HCT116 (cell line): ENCODE measurements at regions not wholly inside any gene's neighbourhood (a gene's known extent, or its start where the extent isn't known, plus 50 kb on each side); places are given as distances from the start of the nearest gene placed in this dataset.

Experiments used
- ATAC-seq: fragments of 200-7000 bp; cut with Tn5 transposase; 2 replicates; pipeline ENCODE4 v1.9.1; 2020; ENCODE audit warnings: mild to moderate bottlenecking, moderate library complexity
- BruUV-seq: library from RNA; stranded (reverse); fragments of 400-500 nt; replicated peaks from 2 replicates; lab custom pipeline; 2021; lab: Mats Ljungman, UMichigan
- CTCF ChIA-PET: fragments of 300-600 bp; sonication (Branson Sonifier 250); formaldehyde crosslinking; loops from one replicate; lab custom pipeline; 2021; ENCODE audit warnings: antibody characterized with exemption; lab: Charles Lee
- POLR2A ChIA-PET: fragments of 300-600, 350-600 bp; sonication (Branson Sonifier 250); formaldehyde crosslinking; loops from one replicate; lab custom pipeline; 2021; ENCODE audit warnings: antibody characterized with exemption; lab: Charles Lee
- RAD21 ChIA-PET, 2 experiments: fragments of 300-600 bp; sonication (Branson Sonifier 250); formaldehyde crosslinking; loops; one replicate each; lab custom pipeline; 2023; ENCODE audit warnings: low total read pairs in 2 of 2; ENCODE audit not compliant: uncharacterized antibody in 2 of 2, unreplicated experiment in 2 of 2, low non-redundant PET in 1 of 2; lab: Charles Lee
- DNase-seq: peaks from one replicate; pipeline ENCODE4 v3.0.0-alpha.2; 2010; ENCODE audit warnings: low read depth, low spot score
- H2AFZ ChIP-seq: fragments of 200-600 bp; shearing (Covaris generic), sonication (generic); 2 replicates; pipeline ENCODE4 v1.6.1; 2017; ENCODE audit warnings: low read depth, mixed run types, mixed read lengths, antibody characterized with exemption, low read length; ENCODE audit not compliant: poor library complexity, severe bottlenecking
- H3K27ac ChIP-seq: 2 replicates; pipeline ENCODE4 v1.5.1; 2012; ENCODE audit warnings: low read depth, low read length
- H3K27me3 ChIP-seq: fragments of 200-600 bp; sonication (generic); 2 replicates; pipeline ENCODE4 v1.6.1; 2016; ENCODE audit warnings: mixed run types, low read length, mixed read lengths; ENCODE audit not compliant: insufficient read depth
- H3K36me3 ChIP-seq, 2 experiments: fragments of 200-500 bp in 1 of 2; fragments of 200-600 bp in 1 of 2; sonication (Bioruptor generic) in 1 of 2; sonication (generic) in 1 of 2; 2 replicates each; pipeline versions ENCODE4 v1.5.1 to v1.6.1; 2014 to 2016; ENCODE audit warnings: low read length in 2 of 2, inconsistent platforms in 1 of 2, mixed read lengths in 1 of 2, mixed run types in 1 of 2; ENCODE audit not compliant: insufficient read depth in 2 of 2, control insufficient read depth in 1 of 2
- H3K4me1 ChIP-seq, 2 experiments: fragments of 200-600 bp in 1 of 2; sonication (generic) in 1 of 2; 2 replicates each; pipeline versions ENCODE4 v1.5.1 to v1.6.1; 2012 to 2017; ENCODE audit warnings: low read length in 2 of 2, inconsistent platforms in 1 of 2, mild to moderate bottlenecking in 1 of 2, mixed read lengths in 1 of 2, mixed run types in 1 of 2, moderate library complexity in 1 of 2; ENCODE audit not compliant: insufficient read depth in 2 of 2, control insufficient read depth in 1 of 2
- H3K4me2 ChIP-seq: fragments of 200-600 bp; sonication (generic); 2 replicates; pipeline ENCODE4 v1.6.1; 2017; ENCODE audit warnings: mixed run types, low read length, mixed read lengths
- H3K4me3 ChIP-seq, 2 experiments: fragments of 200-600 bp in 1 of 2; sonication (generic) in 1 of 2; replicated peaks in 1 of 2; 2 replicates each; pipeline ENCODE4 v1.5.1; 2011 to 2016; ENCODE audit warnings: low read length in 2 of 2, control low read depth in 1 of 2, low read depth in 1 of 2, mild to moderate bottlenecking in 1 of 2, mixed read lengths in 1 of 2, mixed run types in 1 of 2
- H3K79me2 ChIP-seq: fragments of 200-600 bp; sonication (generic); 2 replicates; pipeline ENCODE4 v1.6.1; 2017; ENCODE audit warnings: mild to moderate bottlenecking, mixed run types, low read length, moderate library complexity, mixed read lengths; ENCODE audit not compliant: insufficient read depth
- H3K9ac ChIP-seq: fragments of 200-600 bp; sonication (generic); 2 replicates; pipeline ENCODE4 v1.6.1; 2016; ENCODE audit warnings: low read length, mixed read lengths
- H3K9me2 ChIP-seq: fragments of 200-600 bp; sonication (generic), shearing (Covaris generic); 2 replicates; pipeline ENCODE4 v1.6.1; 2017; ENCODE audit warnings: mixed run types, mild to moderate bottlenecking, moderate library complexity; ENCODE audit not compliant: insufficient read depth
- H3K9me3 ChIP-seq, 2 experiments: fragments of 200-500 bp in 1 of 2; fragments of 200-600 bp in 1 of 2; sonication (Bioruptor generic) in 1 of 2; sonication (generic) in 1 of 2; 2 replicates each; pipeline ENCODE4 v1.6.1; 2014 to 2017; ENCODE audit warnings: low read length in 2 of 2, mixed read lengths in 2 of 2, inconsistent platforms in 1 of 2, low read depth in 1 of 2, mild to moderate bottlenecking in 1 of 2, mixed run types in 1 of 2, moderate library complexity in 1 of 2; ENCODE audit not compliant: control insufficient read depth in 1 of 2, insufficient read depth in 1 of 2
- H4K20me1 ChIP-seq: fragments of 200-600 bp; sonication (generic), shearing (Covaris generic); 2 replicates; pipeline ENCODE4 v1.6.1; 2017; ENCODE audit warnings: mixed run types, mild to moderate bottlenecking, moderate library complexity; ENCODE audit not compliant: insufficient read depth
- CBX3 ChIP-seq: IDR thresholded peaks from 2 replicates; pipeline ENCODE4 v1.6.1; 2012; ENCODE audit warnings: low read depth
- CEBPB ChIP-seq: IDR thresholded peaks from 2 replicates; pipeline ENCODE4 v1.6.1; 2012; ENCODE audit warnings: low read depth
- EGR1 ChIP-seq: IDR thresholded peaks from 2 replicates; pipeline ENCODE4 v1.6.1; 2012; ENCODE audit warnings: low read depth
- ELF1 ChIP-seq: IDR thresholded peaks from 2 replicates; pipeline ENCODE4 v1.6.1; 2012; ENCODE audit warnings: low read depth, borderline replicate concordance
- JUND ChIP-seq: IDR thresholded peaks from 2 replicates; pipeline ENCODE4 v1.6.1; 2012
- RAD21 ChIP-seq: IDR thresholded peaks from 2 replicates; pipeline ENCODE4 v1.6.1; 2012; ENCODE audit warnings: low read depth, mild to moderate bottlenecking
- ZNF274 ChIP-seq: fragments of 200-500 bp; sonication (Bioruptor generic); IDR thresholded peaks from 2 replicates; pipeline ENCODE4 v1.6.1; 2014; ENCODE audit warnings: mild to moderate bottlenecking, low read depth, low read length, inconsistent platforms
- intact Hi-C: fragments of 100-400 bp; cut with micrococcal nuclease; formaldehyde crosslinking; loops from 2 replicates; pipeline ENCODE4 v1.10.0; 2022
- TF ChIP-seq, protein P1 (sequence below): IDR thresholded peaks from 2 replicates; pipeline ENCODE4 v1.6.1; 2012
- TF ChIP-seq, protein P2 (sequence below): IDR thresholded peaks from 2 replicates; pipeline ENCODE4 v1.6.1; 2011; ENCODE audit warnings: mild to moderate bottlenecking, low read length, moderate library complexity; ENCODE audit not compliant: insufficient replicate concordance; ENCODE audit errors: extremely low read depth
- TF ChIP-seq, protein P3 (sequence below), 3 experiments: fragments of 200-600 bp in 1 of 3; sonication (generic) in 1 of 3; IDR thresholded peaks in 2 of 3; conservative IDR thresholded peaks in 1 of 3; 2 replicates each; pipeline ENCODE4 v1.5.1; 2012 to 2017; ENCODE audit warnings: low read depth in 2 of 3, low read length in 2 of 3, antibody characterized with exemption in 1 of 3, borderline replicate concordance in 1 of 3, control low read depth in 1 of 3, mild to moderate bottlenecking in 1 of 3, mixed read lengths in 1 of 3, mixed run types in 1 of 3, moderate library complexity in 1 of 3; ENCODE audit not compliant: insufficient read depth in 1 of 3

DNA sequence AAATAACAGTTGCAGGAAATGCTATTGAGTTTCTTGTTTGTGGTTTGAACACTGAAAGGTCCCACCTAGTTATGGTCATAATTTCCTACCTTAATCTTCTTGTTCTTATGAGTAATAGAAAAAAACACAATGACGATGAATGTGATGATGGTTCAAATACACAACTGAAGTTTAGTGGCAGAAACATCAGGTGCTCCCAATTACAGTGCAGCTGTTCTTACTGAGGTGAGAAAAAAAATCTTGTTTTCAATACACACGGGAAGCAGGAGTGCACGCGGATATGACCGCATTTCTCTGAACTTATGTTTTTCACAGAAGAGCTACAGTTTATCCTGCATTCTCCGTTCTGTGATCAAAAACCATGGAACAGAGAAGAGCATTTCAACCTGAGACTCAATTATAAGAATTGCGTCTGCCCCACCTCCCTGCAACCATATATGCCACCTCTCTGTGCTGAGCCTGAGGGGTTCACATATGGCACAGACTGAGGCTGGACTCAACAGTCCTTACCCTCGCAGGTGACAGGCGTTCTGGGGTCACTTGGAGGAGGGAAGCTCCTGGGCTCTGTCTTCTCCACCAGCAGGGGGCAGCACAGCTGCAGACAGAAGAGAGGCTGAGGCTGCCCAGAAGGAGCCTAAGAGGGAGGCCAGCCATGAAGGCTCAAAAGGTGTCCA, 99.7 kb upstream of the IGLL5 start:
- no peaks in the 10 kb centered on the region for H3K9me2 ChIP-seq
- no peak for TF ChIP-seq CEBPB
- no peak for TF ChIP-seq CBX3
- TF ChIP-seq JUND, result no peak
- TF ChIP-seq, protein P1, sequence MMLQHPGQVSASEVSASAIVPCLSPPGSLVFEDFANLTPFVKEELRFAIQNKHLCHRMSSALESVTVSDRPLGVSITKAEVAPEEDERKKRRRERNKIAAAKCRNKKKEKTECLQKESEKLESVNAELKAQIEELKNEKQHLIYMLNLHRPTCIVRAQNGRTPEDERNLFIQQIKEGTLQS, result no peak
- TF ChIP-seq, protein P2, sequence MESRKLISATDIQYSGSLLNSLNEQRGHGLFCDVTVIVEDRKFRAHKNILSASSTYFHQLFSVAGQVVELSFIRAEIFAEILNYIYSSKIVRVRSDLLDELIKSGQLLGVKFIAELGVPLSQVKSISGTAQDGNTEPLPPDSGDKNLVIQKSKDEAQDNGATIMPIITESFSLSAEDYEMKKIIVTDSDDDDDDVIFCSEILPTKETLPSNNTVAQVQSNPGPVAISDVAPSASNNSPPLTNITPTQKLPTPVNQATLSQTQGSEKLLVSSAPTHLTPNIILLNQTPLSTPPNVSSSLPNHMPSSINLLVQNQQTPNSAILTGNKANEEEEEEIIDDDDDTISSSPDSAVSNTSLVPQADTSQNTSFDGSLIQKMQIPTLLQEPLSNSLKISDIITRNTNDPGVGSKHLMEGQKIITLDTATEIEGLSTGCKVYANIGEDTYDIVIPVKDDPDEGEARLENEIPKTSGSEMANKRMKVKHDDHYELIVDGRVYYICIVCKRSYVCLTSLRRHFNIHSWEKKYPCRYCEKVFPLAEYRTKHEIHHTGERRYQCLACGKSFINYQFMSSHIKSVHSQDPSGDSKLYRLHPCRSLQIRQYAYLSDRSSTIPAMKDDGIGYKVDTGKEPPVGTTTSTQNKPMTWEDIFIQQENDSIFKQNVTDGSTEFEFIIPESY, result no peak
- no peak for TF ChIP-seq ZNF274
- TF ChIP-seq EGR1, result no peak
- TF ChIP-seq, protein P3, sequence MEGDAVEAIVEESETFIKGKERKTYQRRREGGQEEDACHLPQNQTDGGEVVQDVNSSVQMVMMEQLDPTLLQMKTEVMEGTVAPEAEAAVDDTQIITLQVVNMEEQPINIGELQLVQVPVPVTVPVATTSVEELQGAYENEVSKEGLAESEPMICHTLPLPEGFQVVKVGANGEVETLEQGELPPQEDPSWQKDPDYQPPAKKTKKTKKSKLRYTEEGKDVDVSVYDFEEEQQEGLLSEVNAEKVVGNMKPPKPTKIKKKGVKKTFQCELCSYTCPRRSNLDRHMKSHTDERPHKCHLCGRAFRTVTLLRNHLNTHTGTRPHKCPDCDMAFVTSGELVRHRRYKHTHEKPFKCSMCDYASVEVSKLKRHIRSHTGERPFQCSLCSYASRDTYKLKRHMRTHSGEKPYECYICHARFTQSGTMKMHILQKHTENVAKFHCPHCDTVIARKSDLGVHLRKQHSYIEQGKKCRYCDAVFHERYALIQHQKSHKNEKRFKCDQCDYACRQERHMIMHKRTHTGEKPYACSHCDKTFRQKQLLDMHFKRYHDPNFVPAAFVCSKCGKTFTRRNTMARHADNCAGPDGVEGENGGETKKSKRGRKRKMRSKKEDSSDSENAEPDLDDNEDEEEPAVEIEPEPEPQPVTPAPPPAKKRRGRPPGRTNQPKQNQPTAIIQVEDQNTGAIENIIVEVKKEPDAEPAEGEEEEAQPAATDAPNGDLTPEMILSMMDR (IDR thresholded peaks at IDR 0.05 in 2 of 3, conservative IDR thresholded peaks at IDR 0.05 in 1 of 3; ENCODE audit: borderline replicate concordance in 1 of 3, insufficient read depth in 1 of 3, low read depth in 2 of 3, low read length in 2 of 3), result peak; percentile 50 to 97 (median 95); a peak in 5 of 6 replicates
- TF ChIP-seq ELF1, result no peak
- TF ChIP-seq RAD21, result peak; percentile 54; the same call in 1 of the 2 replicates
- BruUV-seq, result no TSS peak
- no peak overlapping the region for H3K27ac ChIP-seq
- intact Hi-C loops, result loop anchor here (1.0 to 10.0 kb wide), 2 partner anchors 96 to 167 kb away; no protein-coding TSS in a partner anchor
- H3K79me2 ChIP-seq, result no peaks in the 10 kb centered on the region
- no peak overlapping the region for H3K4me3 ChIP-seq
- no peak overlapping the region for H3K4me2 ChIP-seq
- H3K36me3 ChIP-seq, result no peaks in the 10 kb centered on the region
- H2AFZ ChIP-seq, result no peak overlapping the region
- no peak overlapping the region for H3K9ac ChIP-seq
- CTCF ChIA-PET, result interaction anchor here (0.7 to 4.7 kb wide), 23 partner anchors 8 to 172 kb away, joined by 3 to 58 read pairs (median 5); no protein-coding TSS in a partner anchor
- ATAC-seq, result peak; percentile 97
- no peaks in the 10 kb centered on the region for H4K20me1 ChIP-seq
- peaks cover 5% of the 10 kb centered on the region; the same call in 1 of the 2 replicates for H3K27me3 ChIP-seq
- H3K9me3 ChIP-seq, result no peaks in the 10 kb centered on the region
- POLR2A ChIA-PET, result no interaction called here
- peak; percentile 44 for DNase-seq
- H3K4me1 ChIP-seq, result no peaks in the 10 kb centered on the region
- RAD21 ChIA-PET, result interaction anchor here (1.1 to 1.5 kb wide), 3 partner anchors 22 to 96 kb away, joined by 3 to 10 read pairs (median 4); no protein-coding TSS in a partner anchor
